ENCODE measurements at regions not wholly inside any gene's neighbourhood (a gene's known extent, or its start where the extent isn't known, plus 50 kb on each side); places are given as distances from the start of the nearest gene placed in this dataset.

DNA sequence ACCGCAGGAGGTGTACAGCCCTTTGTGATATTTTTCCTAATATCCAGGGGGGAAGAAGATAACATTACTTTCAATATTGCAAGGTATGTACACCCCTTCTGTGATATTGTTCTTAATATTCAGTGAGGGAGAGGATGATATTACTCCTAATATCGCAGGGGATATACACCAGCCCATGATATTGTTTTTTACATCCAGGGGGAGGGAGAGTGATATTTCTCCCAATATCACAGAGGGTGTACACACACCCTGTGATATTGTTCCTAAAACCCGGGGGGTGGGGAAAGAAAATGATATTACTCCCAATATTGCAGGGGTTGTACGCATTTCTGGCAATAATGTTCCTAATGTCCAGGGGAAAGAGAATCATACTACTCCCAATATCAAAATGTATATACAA, 58.0 kb upstream of the SLC25A48 start:
- Histone ChIP-seq H3K36me3 (replicated peaks in 1 of 2; ENCODE audit: insufficient read depth in 1 of 2, low read depth in 2 of 2) (no peaks in the 10 kb centered on the region), H3K4me3 (no peak overlapping the region), H3K27me3 (no peaks in the 10 kb centered on the region), H3K4me1 (no peaks in the 10 kb centered on the region), H3K27ac (no peak overlapping the region), H3K9me3 (no peaks in the 10 kb centered on the region)
- DNase-seq (no peak), ATAC-seq (no peak)
- TF ChIP-seq, protein P1, sequence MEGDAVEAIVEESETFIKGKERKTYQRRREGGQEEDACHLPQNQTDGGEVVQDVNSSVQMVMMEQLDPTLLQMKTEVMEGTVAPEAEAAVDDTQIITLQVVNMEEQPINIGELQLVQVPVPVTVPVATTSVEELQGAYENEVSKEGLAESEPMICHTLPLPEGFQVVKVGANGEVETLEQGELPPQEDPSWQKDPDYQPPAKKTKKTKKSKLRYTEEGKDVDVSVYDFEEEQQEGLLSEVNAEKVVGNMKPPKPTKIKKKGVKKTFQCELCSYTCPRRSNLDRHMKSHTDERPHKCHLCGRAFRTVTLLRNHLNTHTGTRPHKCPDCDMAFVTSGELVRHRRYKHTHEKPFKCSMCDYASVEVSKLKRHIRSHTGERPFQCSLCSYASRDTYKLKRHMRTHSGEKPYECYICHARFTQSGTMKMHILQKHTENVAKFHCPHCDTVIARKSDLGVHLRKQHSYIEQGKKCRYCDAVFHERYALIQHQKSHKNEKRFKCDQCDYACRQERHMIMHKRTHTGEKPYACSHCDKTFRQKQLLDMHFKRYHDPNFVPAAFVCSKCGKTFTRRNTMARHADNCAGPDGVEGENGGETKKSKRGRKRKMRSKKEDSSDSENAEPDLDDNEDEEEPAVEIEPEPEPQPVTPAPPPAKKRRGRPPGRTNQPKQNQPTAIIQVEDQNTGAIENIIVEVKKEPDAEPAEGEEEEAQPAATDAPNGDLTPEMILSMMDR (IDR thresholded peaks at IDR 0.05), result no peak
- no peak for TF ChIP-seq POLR2A (IDR thresholded peaks at IDR 0.05)
- WGBS, 2 donors, result 70 to 72% methylated on average over 4 of the region's 4 CpGs
- intact Hi-C loops (cut with DNase I), result no loop called here

- intact Hi-C loops (cut with DNase I), result no loop called here
- TF ChIP-seq POLR2A (IDR thresholded peaks at IDR 0.05), result no peak
- TF ChIP-seq, protein P1 (IDR thresholded peaks at IDR 0.05), result no peak
- 63 to 64% methylated on average over 6 of the region's 6 CpGs for WGBS, 2 donors
- no peaks in the 10 kb centered on the region for H3K36me3 ChIP-seq (replicated peaks in 1 of 2; ENCODE audit: insufficient read depth in 1 of 2, low read depth in 2 of 2)
- H3K4me1 ChIP-seq, result no peaks in the 10 kb centered on the region
- peaks cover 0 to 3% (median 0%) of the 10 kb centered on the region in 3 donors for H3K9me3 ChIP-seq
- no peak for ATAC-seq
- no peak overlapping the region for H3K4me3 ChIP-seq
- no peaks in the 10 kb centered on the region for H3K27me3 ChIP-seq
- no peak for DNase-seq
- H3K27ac ChIP-seq, result no peak overlapping the region
Observed at GRCh38 chr5:135761746-135762145, 72.7 kb upstream of the SLC25A48 start.

DNA sequence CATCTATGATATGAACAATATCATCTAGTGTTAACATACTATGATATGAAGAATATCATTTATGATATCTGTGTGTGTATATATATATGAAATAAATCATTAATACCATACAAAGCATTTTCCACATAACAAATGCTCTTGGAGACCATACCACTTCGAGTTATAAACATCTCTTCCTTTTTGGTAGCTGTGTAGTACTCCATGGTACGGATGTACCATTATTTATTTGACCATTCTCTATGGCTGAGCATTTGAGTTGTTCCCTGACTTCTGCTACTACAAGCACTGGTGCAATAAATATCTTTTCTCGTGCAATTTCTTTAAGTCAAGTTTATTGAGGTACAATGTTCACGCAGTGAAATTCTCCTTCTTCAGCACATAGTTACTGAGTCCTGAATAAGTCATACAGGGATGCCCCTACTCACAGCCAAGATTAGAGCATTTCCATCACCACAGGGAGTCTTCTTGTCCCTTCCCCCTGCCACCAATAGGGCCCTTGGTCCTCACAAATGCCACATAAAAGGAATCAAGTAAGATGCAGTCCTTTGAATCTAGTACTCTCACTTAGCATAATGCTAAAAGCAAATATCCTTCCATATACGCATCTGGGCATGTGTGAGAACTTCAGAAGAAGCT, 75.2 kb upstream of the SLC25A48 start:
- no peak for TF ChIP-seq POLR2A (IDR thresholded peaks at IDR 0.05)
- TF ChIP-seq, protein P1 (IDR thresholded peaks at IDR 0.05), result no peak
- intact Hi-C loops (cut with DNase I), result no loop called here
- WGBS, 2 donors, result 67 to 84% methylated on average over 5 of the region's 5 CpGs
- Histone ChIP-seq H3K27me3 (no peaks in the 10 kb centered on the region), H3K9me3 (no peaks in the 10 kb centered on the region), H3K27ac (no peak overlapping the region), H3K4me1 (no peaks in the 10 kb centered on the region), H3K4me3 (no peak overlapping the region), H3K36me3 (replicated peaks in 1 of 2; ENCODE audit: insufficient read depth in 1 of 2, low read depth in 2 of 2) (no peaks in the 10 kb centered on the region)
- DNase-seq (no peak), ATAC-seq (no peak)

DNA sequence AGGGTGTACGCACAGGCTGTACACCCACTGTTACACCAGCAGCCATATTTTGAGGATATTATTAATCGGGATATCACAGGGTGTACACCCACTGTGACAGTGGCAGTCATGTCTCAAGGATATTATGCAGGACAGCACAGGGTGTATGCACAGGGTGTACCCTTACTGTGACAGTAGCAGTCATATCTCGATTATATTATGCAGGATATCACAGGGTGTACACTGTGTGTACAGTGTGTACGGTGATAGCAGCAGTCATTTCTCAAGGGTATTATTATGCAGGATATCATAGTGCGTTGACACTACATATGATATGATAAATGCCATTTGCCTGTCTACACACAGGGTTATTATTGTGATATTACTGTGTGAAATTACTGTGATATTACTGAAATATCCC, 80.5 kb upstream of the SLC25A48 start:
- ATAC-seq (no peak), DNase-seq (no peak)
- TF ChIP-seq POLR2A (IDR thresholded peaks at IDR 0.05), result no peak
- TF ChIP-seq, protein P1 (IDR thresholded peaks at IDR 0.05), result no peak
- Histone ChIP-seq H3K9me3 (no peaks in the 10 kb centered on the region), H3K4me1 (no peaks in the 10 kb centered on the region), H3K27ac (no peak overlapping the region), H3K27me3 (no peaks in the 10 kb centered on the region), H3K4me3 (no peak overlapping the region), H3K36me3 (replicated peaks in 1 of 2; ENCODE audit: insufficient read depth in 1 of 2, low read depth in 2 of 2) (no peaks in the 10 kb centered on the region)
- intact Hi-C loops (cut with DNase I), result no loop called here
- 62 to 72% methylated on average over 5 of the region's 5 CpGs for WGBS, 2 donors

DNA sequence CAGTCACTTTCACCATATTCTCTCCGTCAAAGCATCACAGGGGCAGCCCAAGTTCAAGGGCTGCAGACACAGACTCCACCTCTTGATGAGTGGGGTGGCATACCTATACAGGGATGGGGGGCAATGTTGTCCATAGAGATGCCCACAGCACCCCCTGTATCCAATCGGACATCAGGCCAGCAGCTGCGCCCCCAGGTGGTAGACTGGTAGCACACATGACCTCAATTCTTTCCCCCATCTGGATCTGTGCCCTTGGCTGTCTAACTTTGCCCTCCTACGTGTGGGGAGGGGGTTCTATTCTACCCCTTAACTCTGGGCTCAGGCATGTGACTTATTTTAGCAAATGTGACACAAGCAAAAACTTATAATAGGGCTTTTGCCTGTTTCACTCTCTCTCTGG, 84.0 kb upstream of the SLC25A48 start:
- H3K27ac ChIP-seq, result no peak overlapping the region
- 38% methylated on average over 4 of the region's 4 CpGs for WGBS, 2 donors
- no peaks in the 10 kb centered on the region for H3K4me1 ChIP-seq
- H3K9me3 ChIP-seq, result peaks cover 0 to 5% (median 0%) of the 10 kb centered on the region in 3 donors
- intact Hi-C loops (cut with DNase I), result no loop called here
- no peaks in the 10 kb centered on the region for H3K27me3 ChIP-seq
- TF ChIP-seq, protein P1 (IDR thresholded peaks at IDR 0.05), result no peak
- TF ChIP-seq POLR2A (IDR thresholded peaks at IDR 0.05), result no peak
- no peaks in the 10 kb centered on the region for H3K36me3 ChIP-seq (replicated peaks in 1 of 2; ENCODE audit: insufficient read depth in 1 of 2, low read depth in 2 of 2)
- no peak overlapping the region for H3K4me3 ChIP-seq
- ATAC-seq (no peak), DNase-seq (no peak)

All from body of pancreas (tissue), 4 donors.